ENCODE measurements at regions not wholly inside any gene's neighbourhood (a gene's known extent, or its start where the extent isn't known, plus 50 kb on each side); places are given as distances from the start of the nearest gene placed in this dataset.
"Not testable (repeated sequence)": the region's sequence is repeated elsewhere in the genome, so short reads cannot be mapped to it uniquely, and the experiment has no call there.

- Histone ChIP-seq H3K79me1 (ENCODE audit: low read length) (no peaks in the 10 kb centered on the region), H4K5ac (ENCODE audit: low read length) (no peak overlapping the region), H3K4me3 (ENCODE audit: low read length) (no peak overlapping the region), H3K4me2 (ENCODE audit: low read length) (no peak overlapping the region), H3K27ac (ENCODE audit: low read depth, low read length) (no peak overlapping the region), H3K27me3 (ENCODE audit: insufficient read depth, low read length, poor library complexity) (no peaks in the 10 kb centered on the region), H3K79me2 (ENCODE audit: control insufficient read depth, insufficient read depth, low read length) (no peaks in the 10 kb centered on the region), H2BK120ac (ENCODE audit: low read depth, low read length) (no peak overlapping the region), H3K56ac (ENCODE audit: low read length) (no peak overlapping the region), H3K18ac (ENCODE audit: low read length) (no peak overlapping the region), H3K36me3 (ENCODE audit: control insufficient read depth, insufficient read depth, low read length) (no peaks in the 10 kb centered on the region), H3K23ac (ENCODE audit: low read length) (no peak overlapping the region), H3K9ac (ENCODE audit: low read length) (no peak overlapping the region), H3K4ac (ENCODE audit: low read depth, low read length) (no peak overlapping the region), H2AK5ac (ENCODE audit: low read length) (no peak overlapping the region), H2BK5ac (ENCODE audit: low read length) (no peak overlapping the region), H4K8ac (ENCODE audit: low read depth, low read length) (no peak overlapping the region), H3K4me1 (ENCODE audit: control insufficient read depth, low read depth, low read length) (no peaks in the 10 kb centered on the region), H2BK15ac (replicated peaks; ENCODE audit: low read depth) (no peak overlapping the region)
- no peak for DNase-seq
- WGBS (ENCODE audit: extremely low coverage, insufficient coverage, low lambda C conversion rate), result no CpG with 5 or more reads among the region's 2 CpGs
These were observed 289.7 kb upstream of the GCFC2 start for GRCh38 chr2:76000425-76000824.

- Histone ChIP-seq H3K56ac (ENCODE audit: low read length) (no peak overlapping the region), H3K27me3 (ENCODE audit: insufficient read depth, low read length, poor library complexity) (no peaks in the 10 kb centered on the region), H2BK5ac (ENCODE audit: low read length) (no peak overlapping the region), H3K79me2 (ENCODE audit: control insufficient read depth, insufficient read depth, low read length) (no peaks in the 10 kb centered on the region), H2BK15ac (replicated peaks; ENCODE audit: low read depth) (no peak overlapping the region), H3K23ac (ENCODE audit: low read length) (no peak overlapping the region), H3K4me2 (ENCODE audit: low read length) (no peak overlapping the region), H3K4ac (ENCODE audit: low read depth, low read length) (no peak overlapping the region), H3K36me3 (ENCODE audit: control insufficient read depth, insufficient read depth, low read length) (no peaks in the 10 kb centered on the region), H2AK5ac (ENCODE audit: low read length) (no peak overlapping the region), H4K8ac (ENCODE audit: low read depth, low read length) (no peak overlapping the region), H3K9ac (ENCODE audit: low read length) (no peak overlapping the region), H3K18ac (ENCODE audit: low read length) (no peak overlapping the region), H3K4me1 (ENCODE audit: control insufficient read depth, low read depth, low read length) (no peaks in the 10 kb centered on the region), H3K27ac (ENCODE audit: low read depth, low read length) (no peak overlapping the region), H4K5ac (ENCODE audit: low read length) (no peak overlapping the region), H3K4me3 (ENCODE audit: low read length) (no peak overlapping the region), H2BK120ac (ENCODE audit: low read depth, low read length) (no peak overlapping the region), H3K79me1 (ENCODE audit: low read length) (no peaks in the 10 kb centered on the region)
- WGBS (ENCODE audit: extremely low coverage, insufficient coverage, low lambda C conversion rate), result no CpG with 5 or more reads among the region's 2 CpGs
- DNase-seq, result no peak
These were observed 287.7 kb upstream of the GCFC2 start for GRCh38 chr2:75998451-75998850.

GRCh38 chr2:75994759-75995158 lies 284.0 kb upstream of the GCFC2 start:
- no peaks in the 10 kb centered on the region for H3K79me1 ChIP-seq (ENCODE audit: low read length)
- no peak overlapping the region for H3K18ac ChIP-seq (ENCODE audit: low read length)
- no peak overlapping the region for H3K4me2 ChIP-seq (ENCODE audit: low read length)
- no CpG with 5 or more reads among the region's 4 CpGs for WGBS (ENCODE audit: extremely low coverage, insufficient coverage, low lambda C conversion rate)
- H3K4ac ChIP-seq (ENCODE audit: low read depth, low read length), result no peak overlapping the region
- no peaks in the 10 kb centered on the region for H3K36me3 ChIP-seq (ENCODE audit: control insufficient read depth, insufficient read depth, low read length)
- no peaks in the 10 kb centered on the region for H3K27me3 ChIP-seq (ENCODE audit: insufficient read depth, low read length, poor library complexity)
- no peaks in the 10 kb centered on the region for H3K4me1 ChIP-seq (ENCODE audit: control insufficient read depth, low read depth, low read length)
- H2AK5ac ChIP-seq (ENCODE audit: low read length), result no peak overlapping the region
- H3K23ac ChIP-seq (ENCODE audit: low read length), result no peak overlapping the region
- H2BK120ac ChIP-seq (ENCODE audit: low read depth, low read length), result no peak overlapping the region
- peak; percentile 23 for DNase-seq
- no peak overlapping the region for H4K8ac ChIP-seq (ENCODE audit: low read depth, low read length)
- H3K56ac ChIP-seq (ENCODE audit: low read length), result no peak overlapping the region
- H3K9ac ChIP-seq (ENCODE audit: low read length), result no peak overlapping the region
- H3K79me2 ChIP-seq (ENCODE audit: control insufficient read depth, insufficient read depth, low read length), result no peaks in the 10 kb centered on the region
- no peak overlapping the region for H3K27ac ChIP-seq (ENCODE audit: low read depth, low read length)
- H4K5ac ChIP-seq (ENCODE audit: low read length), result no peak overlapping the region
- H3K4me3 ChIP-seq (ENCODE audit: low read length), result no peak overlapping the region
- H2BK5ac ChIP-seq (ENCODE audit: low read length), result no peak overlapping the region
- no peak overlapping the region for H2BK15ac ChIP-seq (replicated peaks; ENCODE audit: low read depth)

- WGBS (ENCODE audit: extremely low coverage, insufficient coverage, low lambda C conversion rate), result no CpG with 5 or more reads among the region's 5 CpGs
- H3K27me3 ChIP-seq (ENCODE audit: insufficient read depth, low read length, poor library complexity), result not testable (repeated sequence)
These were observed 277.9 kb upstream of the GCFC2 start for GRCh38 chr2:75988622-75989021.

GRCh38 chr2:75986617-75987016 lies 275.9 kb upstream of the GCFC2 start:
- no peaks in the 10 kb centered on the region for H3K27me3 ChIP-seq (ENCODE audit: insufficient read depth, low read length, poor library complexity)
- no peaks in the 10 kb centered on the region for H3K36me3 ChIP-seq (ENCODE audit: control insufficient read depth, insufficient read depth, low read length)
- no peak overlapping the region for H3K4ac ChIP-seq (ENCODE audit: low read depth, low read length)
- no peaks in the 10 kb centered on the region for H3K4me1 ChIP-seq (ENCODE audit: control insufficient read depth, low read depth, low read length)
- no peaks in the 10 kb centered on the region for H3K79me2 ChIP-seq (ENCODE audit: control insufficient read depth, insufficient read depth, low read length)
- H3K23ac ChIP-seq (ENCODE audit: low read length), result no peak overlapping the region
- no peak overlapping the region for H3K4me3 ChIP-seq (ENCODE audit: low read length)
- no peak overlapping the region for H3K56ac ChIP-seq (ENCODE audit: low read length)
- H3K27ac ChIP-seq (ENCODE audit: low read depth, low read length), result no peak overlapping the region
- H4K5ac ChIP-seq (ENCODE audit: low read length), result no peak overlapping the region
- no peak overlapping the region for H2BK120ac ChIP-seq (ENCODE audit: low read depth, low read length)
- H3K9ac ChIP-seq (ENCODE audit: low read length), result no peak overlapping the region
- no peak overlapping the region for H3K18ac ChIP-seq (ENCODE audit: low read length)
- no peak overlapping the region for H2AK5ac ChIP-seq (ENCODE audit: low read length)
- H2BK15ac ChIP-seq (replicated peaks; ENCODE audit: low read depth), result no peak overlapping the region
- no peak overlapping the region for H3K4me2 ChIP-seq (ENCODE audit: low read length)
- H3K79me1 ChIP-seq (ENCODE audit: low read length), result no peaks in the 10 kb centered on the region
- no peak overlapping the region for H2BK5ac ChIP-seq (ENCODE audit: low read length)
- DNase-seq, result no peak
- no peak overlapping the region for H4K8ac ChIP-seq (ENCODE audit: low read depth, low read length)
- WGBS (ENCODE audit: extremely low coverage, insufficient coverage, low lambda C conversion rate), result no CpG with 5 or more reads among the region's 4 CpGs

More at GRCh38 chr2:75988622-75989021, 277.9 kb upstream of the GCFC2 start:
- not testable (repeated sequence) for H3K79me2 ChIP-seq (ENCODE audit: control insufficient read depth, insufficient read depth, low read length); H3K4me3 ChIP-seq (ENCODE audit: low read length); H2AK5ac ChIP-seq (ENCODE audit: low read length); H3K36me3 ChIP-seq (ENCODE audit: control insufficient read depth, insufficient read depth, low read length); H4K5ac ChIP-seq (ENCODE audit: low read length); H2BK5ac ChIP-seq (ENCODE audit: low read length); H3K56ac ChIP-seq (ENCODE audit: low read length); H3K18ac ChIP-seq (ENCODE audit: low read length); H3K79me1 ChIP-seq (ENCODE audit: low read length); DNase-seq; H3K27ac ChIP-seq (ENCODE audit: low read depth, low read length); H2BK120ac ChIP-seq (ENCODE audit: low read depth, low read length); H3K4me2 ChIP-seq (ENCODE audit: low read length); H2BK15ac ChIP-seq (replicated peaks; ENCODE audit: low read depth); H3K4me1 ChIP-seq (ENCODE audit: control insufficient read depth, low read depth, low read length); H4K8ac ChIP-seq (ENCODE audit: low read depth, low read length); H3K9ac ChIP-seq (ENCODE audit: low read length); H3K4ac ChIP-seq (ENCODE audit: low read depth, low read length); H3K23ac ChIP-seq (ENCODE audit: low read length)

GRCh38 chr2:75982719-75983118 lies 272.0 kb upstream of the GCFC2 start:
- Histone ChIP-seq H3K4me2 (ENCODE audit: low read length) (no peak overlapping the region), H3K79me1 (ENCODE audit: low read length) (no peaks in the 10 kb centered on the region), H3K36me3 (ENCODE audit: control insufficient read depth, insufficient read depth, low read length) (no peaks in the 10 kb centered on the region), H3K56ac (ENCODE audit: low read length) (no peak overlapping the region), H3K23ac (ENCODE audit: low read length) (no peak overlapping the region), H2BK15ac (replicated peaks; ENCODE audit: low read depth) (no peak overlapping the region), H3K4ac (ENCODE audit: low read depth, low read length) (no peak overlapping the region), H4K8ac (ENCODE audit: low read depth, low read length) (no peak overlapping the region), H3K27ac (ENCODE audit: low read depth, low read length) (no peak overlapping the region), H3K4me1 (ENCODE audit: control insufficient read depth, low read depth, low read length) (no peaks in the 10 kb centered on the region), H4K5ac (ENCODE audit: low read length) (no peak overlapping the region), H3K4me3 (ENCODE audit: low read length) (no peak overlapping the region), H2BK120ac (ENCODE audit: low read depth, low read length) (no peak overlapping the region), H2BK5ac (ENCODE audit: low read length) (no peak overlapping the region), H3K9ac (ENCODE audit: low read length) (no peak overlapping the region), H3K18ac (ENCODE audit: low read length) (no peak overlapping the region), H3K27me3 (ENCODE audit: insufficient read depth, low read length, poor library complexity) (no peaks in the 10 kb centered on the region), H3K79me2 (ENCODE audit: control insufficient read depth, insufficient read depth, low read length) (no peaks in the 10 kb centered on the region), H2AK5ac (ENCODE audit: low read length) (no peak overlapping the region)
- no peak for DNase-seq
- no CpG with 5 or more reads among the region's 2 CpGs for WGBS (ENCODE audit: extremely low coverage, insufficient coverage, low lambda C conversion rate)

Data from mesendoderm (in vitro differentiated cells).